A549 (cell line): ENCODE measurements at regions not wholly inside any gene's neighbourhood (a gene's known extent, or its start where the extent isn't known, plus 50 kb on each side); places are given as distances from the start of the nearest gene placed in this dataset.

Experiments used
- ATAC-seq, 2 experiments: fragments of 200-7000 bp in 1 of 2; fragments of >200 bp in 1 of 2; cut with Nextera tagmentation in 1 of 2; cut with Tn5 transposase in 1 of 2; 3 replicates each; pipeline versions ENCODE4 v1.8.0 to v1.9.1; 2018 to 2020; ENCODE audit warnings: mild to moderate bottlenecking in 1 of 2, moderate library complexity in 1 of 2
- CTCF ChIA-PET: fragments of 300-600 bp; sonication (Branson Sonifier 250); formaldehyde crosslinking; extraction: SDS; loops from one replicate; lab custom pipeline; 2021; ENCODE audit warnings: antibody characterized with exemption, inconsistent platforms; lab: Yijun Ruan, JAX
- POLR2A ChIA-PET: fragments of 350-600 bp; formaldehyde crosslinking; extraction: SDS; loops from one replicate; lab custom pipeline; 2021; ENCODE audit warnings: antibody characterized with exemption, inconsistent platforms; lab: Yijun Ruan, JAX
- DNase-seq, 2 experiments: peaks; one replicate each; pipeline versions ENCODE4 v3.0.0 to v3.0.0-alpha.2; 2011 to 2016; ENCODE audit warnings: low read depth in 1 of 2, low spot score in 1 of 2
- FAIRE-seq: peaks from 2 replicates; lab custom pipeline; 2011; peaks lifted over from hg19 to GRCh38; lab: Jason Lieb, UNC
- H3K27ac ChIP-seq, 2 experiments: fragments of >200 bp; sonication (Bioruptor Twin); formaldehyde crosslinking; 3 replicates each; pipeline ENCODE4 v1.5.1; 2016 to 2017
- H3K4me1 ChIP-seq: fragments of >200 bp; sonication (Bioruptor Twin); formaldehyde crosslinking; 3 replicates; pipeline ENCODE4 v1.6.1; 2016
- H3K4me2 ChIP-seq: fragments of >200 bp; sonication (Bioruptor Twin); formaldehyde crosslinking; 3 replicates; pipeline ENCODE4 v1.6.1; 2016
- H3K4me3 ChIP-seq: fragments of >200 bp; sonication (Bioruptor Twin); formaldehyde crosslinking; 3 replicates; pipeline ENCODE4 v1.5.1; 2016
- H3K9me3 ChIP-seq: fragments of >200 bp; sonication (Bioruptor Twin); formaldehyde crosslinking; 3 replicates; pipeline ENCODE4 v1.6.1; 2016
- BHLHE40 ChIP-seq: IDR thresholded peaks from 2 replicates; pipeline ENCODE4 v1.6.1; 2012; ENCODE audit warnings: low read depth, low read length, inconsistent platforms
- CBX2 ChIP-seq: fragments of 200-600 bp; sonication (generic); IDR thresholded peaks from 2 replicates; pipeline ENCODE4 v1.6.1; 2016; ENCODE audit warnings: low read depth, mild to moderate bottlenecking, borderline replicate concordance
- CEBPB ChIP-seq, 2 experiments: fragments of >200 bp in 1 of 2; sonication (Bioruptor Twin) in 1 of 2; formaldehyde crosslinking in 1 of 2; IDR thresholded peaks; 2 replicates each; pipeline ENCODE4 v1.6.1; 2012 to 2016
- CHD4 ChIP-seq: fragments of 200-600 bp; sonication (generic); IDR thresholded peaks from 2 replicates; pipeline ENCODE4 v1.6.1; 2016; ENCODE audit warnings: antibody characterized with exemption, mild to moderate bottlenecking, borderline replicate concordance
- EHMT2 ChIP-seq: fragments of 200-600 bp; sonication (generic); IDR thresholded peaks from 2 replicates; pipeline ENCODE4 v1.6.1; 2016; ENCODE audit warnings: antibody characterized with exemption, low read depth, mild to moderate bottlenecking, moderate library complexity
- HOXA7 ChIP-seq: fragments of 250-450 bp; sonication (Bioruptor Pico); IDR thresholded peaks from 2 replicates; pipeline ENCODE4 v1.5.0; 2020; ENCODE audit warnings: mild to moderate bottlenecking, moderate library complexity
- HOXB13 ChIP-seq: fragments of 250-450 bp; sonication (Bioruptor Pico); IDR thresholded peaks from 2 replicates; pipeline ENCODE4 v1.5.0; 2020; ENCODE audit warnings: low read depth, mild to moderate bottlenecking, moderate library complexity
- HOXB5 ChIP-seq: fragments of 250-450 bp; sonication (Bioruptor Pico); IDR thresholded peaks from 2 replicates; pipeline ENCODE4 v1.5.0; 2020; ENCODE audit warnings: mild to moderate bottlenecking, moderate library complexity
- KDM5A ChIP-seq: fragments of 200-600 bp; sonication (generic); IDR thresholded peaks from 2 replicates; pipeline ENCODE4 v1.6.1; 2016; ENCODE audit warnings: antibody characterized with exemption, mild to moderate bottlenecking
- MAFK ChIP-seq: fragments of 450-650 bp; IDR thresholded peaks from 2 replicates; pipeline ENCODE4 v1.6.1; 2014; ENCODE audit not compliant: partially characterized antibody
- NPAS2 ChIP-seq: fragments of 250-450 bp; sonication (Bioruptor Pico); IDR thresholded peaks from 2 replicates; pipeline ENCODE4 v1.8.0; 2022; ENCODE audit warnings: mild to moderate bottlenecking, moderate library complexity, borderline replicate concordance
- POLR2AphosphoS2 ChIP-seq: conservative IDR thresholded peaks from 2 replicates; pipeline ENCODE4 v1.6.1; 2012; ENCODE audit warnings: low read length, improper control_type of control experiment, inconsistent platforms
- RAD21 ChIP-seq, 2 experiments: fragments of >200 bp in 1 of 2; sonication (Bioruptor Twin) in 1 of 2; formaldehyde crosslinking in 1 of 2; IDR thresholded peaks in 1 of 2; conservative IDR thresholded peaks in 1 of 2; 2 replicates in 1 of 2; 3 replicates in 1 of 2; pipeline ENCODE4 v1.6.1; 2012 to 2018; ENCODE audit warnings: inconsistent platforms in 1 of 2
- SREBF2 ChIP-seq: fragments of 450-650 bp; IDR thresholded peaks from 2 replicates; pipeline ENCODE4 v1.6.1; 2014; ENCODE audit warnings: mild to moderate bottlenecking, moderate library complexity
- ZNF302 ChIP-seq: fragments of 250-450 bp; sonication (Bioruptor Pico); IDR thresholded peaks from 2 replicates; pipeline ENCODE4 v1.9.0; 2021; ENCODE audit warnings: inconsistent platforms, mild to moderate bottlenecking, moderate library complexity
- WGBS: methylation state at CpG from one replicate; pipeline ENCODE4 v1.1.6; 2017; ENCODE audit errors: missing lambda C conversion rate; 5-methylcytosine and 5-hydroxymethylcytosine counted together
- TF ChIP-seq, protein P1 (sequence below): IDR thresholded peaks from 2 replicates; pipeline ENCODE4 v1.6.1; 2012
- TF ChIP-seq, protein P2 (sequence below): IDR thresholded peaks from 2 replicates; pipeline ENCODE4 v1.6.1; 2012; ENCODE audit warnings: low read depth, borderline replicate concordance
- TF ChIP-seq, protein P3 (sequence below): fragments of >200 bp; sonication (Bioruptor Twin); formaldehyde crosslinking; IDR thresholded peaks from 3 replicates; pipeline ENCODE4 v1.6.1; 2016
- TF ChIP-seq, protein P4 (sequence below): fragments of 250-450 bp; sonication (Bioruptor Pico); IDR thresholded peaks from 2 replicates; pipeline ENCODE4 v1.5.0; 2021; ENCODE audit warnings: mild to moderate bottlenecking, moderate library complexity, borderline replicate concordance

DNA sequence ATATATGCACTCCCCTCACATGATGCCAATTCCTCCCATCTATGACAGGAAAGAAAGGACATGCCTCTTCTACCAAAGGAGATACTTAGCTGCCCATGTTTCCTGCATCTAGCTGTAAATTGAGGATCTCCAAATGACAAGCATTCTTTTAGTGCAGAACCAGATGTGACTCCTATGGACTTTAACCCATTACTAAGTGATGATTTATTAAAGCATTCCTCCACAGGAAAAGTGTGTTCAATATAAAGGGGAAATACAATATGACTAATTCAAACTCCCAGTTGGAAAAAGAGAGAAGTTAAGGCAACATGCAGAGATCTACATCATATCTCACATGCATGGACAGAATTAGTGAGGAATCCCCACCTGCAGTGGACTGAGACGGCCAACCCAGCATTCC is 221.3 kb downstream of the FAM76B start:
- DNase-seq (no peak), ATAC-seq (no peak), FAIRE-seq (no peak)
- Histone ChIP-seq H3K4me1 (no peaks in the 10 kb centered on the region), H3K4me3 (no peak overlapping the region), H3K27ac (no peak overlapping the region), H3K4me2 (no peak overlapping the region), H3K9me3 (no peaks in the 10 kb centered on the region)
- TF ChIP-seq MAFK (no peak), KDM5A (no peak), EHMT2 (no peak)
- TF ChIP-seq, protein P1, sequence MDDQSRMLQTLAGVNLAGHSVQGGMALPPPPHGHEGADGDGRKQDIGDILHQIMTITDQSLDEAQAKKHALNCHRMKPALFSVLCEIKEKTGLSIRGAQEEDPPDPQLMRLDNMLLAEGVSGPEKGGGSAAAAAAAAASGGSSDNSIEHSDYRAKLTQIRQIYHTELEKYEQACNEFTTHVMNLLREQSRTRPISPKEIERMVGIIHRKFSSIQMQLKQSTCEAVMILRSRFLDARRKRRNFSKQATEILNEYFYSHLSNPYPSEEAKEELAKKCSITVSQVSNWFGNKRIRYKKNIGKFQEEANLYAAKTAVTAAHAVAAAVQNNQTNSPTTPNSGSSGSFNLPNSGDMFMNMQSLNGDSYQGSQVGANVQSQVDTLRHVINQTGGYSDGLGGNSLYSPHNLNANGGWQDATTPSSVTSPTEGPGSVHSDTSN, result no peak
- TF ChIP-seq, protein P2, sequence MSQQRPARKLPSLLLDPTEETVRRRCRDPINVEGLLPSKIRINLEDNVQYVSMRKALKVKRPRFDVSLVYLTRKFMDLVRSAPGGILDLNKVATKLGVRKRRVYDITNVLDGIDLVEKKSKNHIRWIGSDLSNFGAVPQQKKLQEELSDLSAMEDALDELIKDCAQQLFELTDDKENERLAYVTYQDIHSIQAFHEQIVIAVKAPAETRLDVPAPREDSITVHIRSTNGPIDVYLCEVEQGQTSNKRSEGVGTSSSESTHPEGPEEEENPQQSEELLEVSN, result no peak
- CTCF ChIA-PET, result no interaction called here
- WGBS, result 44% methylated on average over 1 of the region's 1 CpG
- POLR2A ChIA-PET, result no interaction called here

DNA sequence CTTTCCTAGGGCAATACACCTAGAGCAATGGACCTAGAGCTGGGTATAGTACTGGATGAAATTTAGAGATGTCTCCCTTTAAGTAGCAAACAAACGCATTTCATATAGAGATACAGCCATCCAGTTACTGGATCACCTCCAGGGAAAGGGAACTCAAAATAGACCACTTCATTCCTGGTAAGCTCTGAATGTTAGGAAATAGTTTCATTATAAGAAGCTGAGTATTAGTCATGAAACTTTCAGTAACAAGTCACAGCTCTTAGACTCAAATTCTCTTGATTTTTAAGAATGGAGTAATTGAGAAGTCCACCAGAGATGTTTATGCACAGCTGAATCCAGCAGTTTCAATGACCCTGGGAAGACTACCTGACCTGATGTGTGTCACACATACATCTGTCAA is 221.9 kb downstream of the FAM76B start:
- ATAC-seq, result no peak
- 75% methylated on average over 1 of the region's 1 CpG for WGBS
- FAIRE-seq, result no peak
- no peaks in the 10 kb centered on the region for H3K4me1 ChIP-seq
- H3K9me3 ChIP-seq, result no peaks in the 10 kb centered on the region
- ChIA-PET POLR2A (no interaction called here), CTCF (no interaction called here)
- no peak overlapping the region for H3K27ac ChIP-seq
- H3K4me3 ChIP-seq, result no peak overlapping the region
- TF ChIP-seq HOXA7 (CRISPR knock-in tag), result no peak
- H3K4me2 ChIP-seq, result no peak overlapping the region
- no peak for DNase-seq

DNA sequence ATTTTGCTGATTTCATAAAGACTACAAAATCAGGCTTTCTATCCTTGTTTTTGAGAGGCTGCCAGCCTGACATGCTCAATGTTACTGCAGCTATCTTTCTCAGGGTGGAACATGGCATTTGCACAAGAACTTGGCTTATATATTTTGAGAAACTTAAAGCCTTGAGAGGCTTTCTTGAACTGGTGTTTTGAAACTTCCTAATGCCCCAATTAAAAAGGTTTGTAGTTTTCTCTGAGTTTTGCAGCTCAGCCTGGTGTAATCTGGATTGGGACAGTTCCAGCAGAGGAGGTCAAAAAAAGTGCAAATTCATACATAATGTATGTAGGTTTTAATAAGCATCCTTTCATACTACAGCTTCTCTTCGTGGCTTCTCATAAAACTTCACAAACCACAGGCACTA is 223.4 kb downstream of the FAM76B start:
- ChIA-PET CTCF (no interaction called here), POLR2A (no interaction called here)
- TF ChIP-seq ZNF302 (CRISPR knock-in tag) (no peak), EHMT2 (no peak), CEBPB (IDR thresholded peaks at IDR 0.05) (no peak)
- Histone ChIP-seq H3K27ac (no peak overlapping the region), H3K4me1 (no peaks in the 10 kb centered on the region), H3K9me3 (no peaks in the 10 kb centered on the region), H3K4me3 (no peak overlapping the region), H3K4me2 (no peak overlapping the region)
- FAIRE-seq, result no peak
- WGBS, result 3% methylated on average over 1 of the region's 1 CpG
- no peak for DNase-seq
- ATAC-seq, result no peak

DNA sequence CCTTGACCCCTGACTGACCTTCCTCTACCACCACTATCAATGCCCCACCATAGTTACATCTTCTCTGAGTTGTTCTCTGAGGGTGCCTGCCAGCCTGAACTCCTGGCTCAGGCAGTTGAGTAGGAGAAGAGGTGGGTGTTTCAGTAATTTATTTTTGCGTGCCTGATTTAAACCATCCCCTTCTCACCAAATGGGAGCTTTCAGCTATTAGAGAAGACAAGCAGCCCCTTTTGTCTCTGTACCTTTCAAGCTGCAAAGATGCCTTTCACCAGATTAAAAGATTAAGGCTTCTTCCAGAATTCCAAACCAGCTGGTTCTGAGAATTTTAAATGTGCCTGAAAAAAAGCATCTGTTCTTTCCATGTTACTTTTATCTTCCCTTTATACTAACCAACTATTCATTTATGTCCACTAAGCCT is 223.8 kb downstream of the FAM76B start:
- Histone ChIP-seq H3K9me3 (no peaks in the 10 kb centered on the region), H3K4me2 (no peak overlapping the region), H3K4me3 (no peak overlapping the region), H3K4me1 (no peaks in the 10 kb centered on the region), H3K27ac (no peak overlapping the region)
- DNase-seq (no peak), FAIRE-seq (no peak), ATAC-seq (no peak)
- POLR2A ChIA-PET, result no interaction called here
- TF ChIP-seq SREBF2 (no peak), NPAS2 (CRISPR knock-in tag) (no peak), HOXB13 (no peak), RAD21 (conservative IDR thresholded peaks at IDR 0.05 in 1 of 2, IDR thresholded peaks at IDR 0.05 in 1 of 2) (no peak), HOXB5 (no peak), CHD4 (no peak), CBX2 (no peak), KDM5A (no peak), POLR2AphosphoS2 (no peak), BHLHE40 (no peak)
- TF ChIP-seq, protein P3, sequence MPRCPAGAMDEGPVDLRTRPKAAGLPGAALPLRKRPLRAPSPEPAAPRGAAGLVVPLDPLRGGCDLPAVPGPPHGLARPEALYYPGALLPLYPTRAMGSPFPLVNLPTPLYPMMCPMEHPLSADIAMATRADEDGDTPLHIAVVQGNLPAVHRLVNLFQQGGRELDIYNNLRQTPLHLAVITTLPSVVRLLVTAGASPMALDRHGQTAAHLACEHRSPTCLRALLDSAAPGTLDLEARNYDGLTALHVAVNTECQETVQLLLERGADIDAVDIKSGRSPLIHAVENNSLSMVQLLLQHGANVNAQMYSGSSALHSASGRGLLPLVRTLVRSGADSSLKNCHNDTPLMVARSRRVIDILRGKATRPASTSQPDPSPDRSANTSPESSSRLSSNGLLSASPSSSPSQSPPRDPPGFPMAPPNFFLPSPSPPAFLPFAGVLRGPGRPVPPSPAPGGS, result no peak
- TF ChIP-seq, protein P4, sequence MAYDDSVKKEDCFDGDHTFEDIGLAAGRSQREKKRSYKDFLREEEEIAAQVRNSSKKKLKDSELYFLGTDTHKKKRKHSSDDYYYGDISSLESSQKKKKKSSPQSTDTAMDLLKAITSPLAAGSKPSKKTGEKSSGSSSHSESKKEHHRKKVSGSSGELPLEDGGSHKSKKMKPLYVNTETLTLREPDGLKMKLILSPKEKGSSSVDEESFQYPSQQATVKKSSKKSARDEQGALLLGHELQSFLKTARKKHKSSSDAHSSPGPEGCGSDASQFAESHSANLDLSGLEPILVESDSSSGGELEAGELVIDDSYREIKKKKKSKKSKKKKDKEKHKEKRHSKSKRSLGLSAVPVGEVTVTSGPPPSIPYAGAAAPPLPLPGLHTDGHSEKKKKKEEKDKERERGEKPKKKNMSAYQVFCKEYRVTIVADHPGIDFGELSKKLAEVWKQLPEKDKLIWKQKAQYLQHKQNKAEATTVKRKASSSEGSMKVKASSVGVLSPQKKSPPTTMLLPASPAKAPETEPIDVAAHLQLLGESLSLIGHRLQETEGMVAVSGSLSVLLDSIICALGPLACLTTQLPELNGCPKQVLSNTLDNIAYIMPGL (CRISPR knock-in tag), result no peak
- TF ChIP-seq, protein P2, result no peak
- TF ChIP-seq, protein P1, result no peak
- WGBS, result 70% methylated on average over 1 of the region's 1 CpG
- CTCF ChIA-PET, result no interaction called here
